ENCODE measurements at regions not wholly inside any gene's neighbourhood (a gene's known extent, or its start where the extent isn't known, plus 50 kb on each side); places are given as distances from the start of the nearest gene placed in this dataset.

GRCh38 chr12:42978708-42979107 is 389.2 kb upstream of the PRICKLE1 start:
- Histone ChIP-seq H3K56ac (ENCODE audit: insufficient read length, low read depth, low read length) (no peak overlapping the region), H2BK12ac (ENCODE audit: insufficient read length, low read depth, low read length) (no peak overlapping the region), H3K4me2 (ENCODE audit: insufficient read depth, insufficient read length, low read length) (no peak overlapping the region), H3K18ac (ENCODE audit: insufficient read length, low read depth, low read length) (no peak overlapping the region), H2AK5ac (ENCODE audit: insufficient read length, low read length) (no peak overlapping the region), H3K4ac (ENCODE audit: low read depth, low read length) (no peak overlapping the region), H3K9ac (ENCODE audit: extremely low read depth, insufficient read length, low read length) (no peak overlapping the region), H2AFZ (ENCODE audit: low read length) (no peak overlapping the region), H4K5ac (ENCODE audit: insufficient read length, low read depth, low read length) (no peak overlapping the region), H3K79me2 (ENCODE audit: insufficient read depth, low read length) (no peaks in the 10 kb centered on the region), H2BK20ac (ENCODE audit: low read depth, low read length, poor library complexity, severe bottlenecking) (no peak overlapping the region), H2BK120ac (ENCODE audit: low read depth, low read length, poor library complexity, severe bottlenecking) (no peak overlapping the region), H4K91ac (ENCODE audit: insufficient read length, low read depth, low read length) (no peak overlapping the region), H3K4me1 (ENCODE audit: insufficient read depth, low read length) (no peaks in the 10 kb centered on the region), H3K14ac (ENCODE audit: insufficient read depth, low read length) (no peak overlapping the region), H3K79me1 (ENCODE audit: insufficient read depth, low read depth, low read length, poor library complexity, severe bottlenecking) (no peaks in the 10 kb centered on the region), H3K23ac (ENCODE audit: insufficient read length, low read depth, low read length) (no peak overlapping the region), H2BK5ac (ENCODE audit: insufficient read length, low read length) (no peak overlapping the region), H2BK15ac (ENCODE audit: low read depth, low read length) (no peak overlapping the region), H3K23me2 (ENCODE audit: insufficient read length, low read depth, low read length, poor library complexity, severe bottlenecking) (no peaks in the 10 kb centered on the region), H3K9me3 (ENCODE audit: control insufficient read depth, low read depth, low read length) (no peaks in the 10 kb centered on the region), H4K20me1 (ENCODE audit: control insufficient read depth, insufficient read depth, insufficient read length) (no peaks in the 10 kb centered on the region), H3K27me3 (ENCODE audit: insufficient read depth, low read length) (no peaks in the 10 kb centered on the region), H3K27ac (ENCODE audit: insufficient read length, low read depth, low read length) (no peak overlapping the region), H3T11ph (ENCODE audit: low read length) (no peak overlapping the region), H4K8ac (replicated peaks; ENCODE audit: insufficient read length, low read depth, low read length) (no peak overlapping the region)
- Mint-ChIP-seq H3K4me1 (peaks cover 17 to 18% of the 10 kb centered on the region in 2 experiments), H3K27me3 (ENCODE audit: low read depth) (peaks cover 11% of the 10 kb centered on the region), H3K27ac (no peak overlapping the region; a peak in 1 of 7 replicates), H3K9me3 (peaks cover 5 to 9% of the 10 kb centered on the region in 2 experiments; a peak in 4 of 5 replicates), H3K4me3 (no peak overlapping the region), H3K36me3 (ENCODE audit: insufficient read depth in 1 of 3, low read depth in 3 of 3) (peaks cover 0 to 8% (median 3%) of the 10 kb centered on the region in 3 experiments; a peak in 3 of 7 replicates)
- WGBS (ENCODE audit: extremely low coverage, insufficient read length, low lambda C conversion rate), result no CpG with 5 or more reads among the region's 1 CpG
- no peak for TF ChIP-seq CTCF (conservative IDR thresholded peaks at IDR 0.05)
- DNase-seq, result no peak
